Neural progenitor cell (in vitro differentiated cells): ENCODE measurements at regions not wholly inside any gene's neighbourhood (a gene's known extent, or its start where the extent isn't known, plus 50 kb on each side); places are given as distances from the start of the nearest gene placed in this dataset.
A peak's percentile ranks its signal among the peaks of the same experiment; 100 is the strongest.

Experiments used
- DNase-seq: peaks from one replicate; pipeline ENCODE4 v3.0.0-alpha.2; 2016; ENCODE audit warnings: low spot score
- H2AFZ ChIP-seq: fragments of 200-600 bp; sonication (generic); replicated peaks from 2 replicates; pipeline ENCODE4 v1.6.1; 2016; ENCODE audit warnings: antibody characterized with exemption
- H3F3A ChIP-seq: fragments of 200-600 bp; sonication (generic); 2 replicates; pipeline ENCODE4 v1.6.1; 2016; ENCODE audit warnings: antibody characterized with exemption, low read depth
- H3K27ac ChIP-seq: fragments of 200-600 bp; sonication (generic); 2 replicates; pipeline ENCODE4 v1.5.1; 2016; ENCODE audit warnings: mild to moderate bottlenecking
- H3K27me3 ChIP-seq: fragments of 200-600 bp; sonication (generic); 2 replicates; pipeline ENCODE4 v1.6.1; 2016; ENCODE audit warnings: mild to moderate bottlenecking, moderate library complexity
- H3K36me3 ChIP-seq: fragments of 200-600 bp; sonication (generic); 2 replicates; pipeline ENCODE4 v1.5.1; 2016
- H3K4me1 ChIP-seq: fragments of 200-600 bp; sonication (generic); 2 replicates; pipeline ENCODE4 v1.6.1; 2016; ENCODE audit warnings: mixed run types
- H3K4me2 ChIP-seq: fragments of 200-600 bp; sonication (generic); 2 replicates; pipeline ENCODE4 v1.6.1; 2016
- H3K4me3 ChIP-seq: fragments of 200-600 bp; sonication (generic); 2 replicates; pipeline ENCODE4 v1.5.1; 2016
- H3K79me2 ChIP-seq: fragments of 200-600 bp; sonication (generic); 2 replicates; pipeline ENCODE4 v1.6.1; 2016; ENCODE audit warnings: low read depth
- H3K9ac ChIP-seq: fragments of 200-600 bp; sonication (generic); 2 replicates; pipeline ENCODE4 v1.6.1; 2016
- H3K9me3 ChIP-seq: fragments of 200-600 bp; sonication (generic); 2 replicates; pipeline ENCODE4 v1.5.1; 2016; ENCODE audit warnings: low read depth
- H4K20me1 ChIP-seq: fragments of 200-600 bp; sonication (generic); 2 replicates; pipeline ENCODE4 v1.6.1; 2016; ENCODE audit warnings: low read depth
- H3K27ac Mint-ChIP-seq: 3 replicates; pipeline ENCODE4 v1.8.0; 2021; ENCODE audit warnings: mixed read lengths
- H3K27me3 Mint-ChIP-seq: 2 replicates; pipeline ENCODE4 v1.8.0; 2022; ENCODE audit warnings: low read depth, mild to moderate bottlenecking, inconsistent platforms, moderate library complexity, mixed read lengths; ENCODE audit not compliant: insufficient read depth
- H3K36me3 Mint-ChIP-seq: 3 replicates; pipeline ENCODE4 v1.8.0; 2021; ENCODE audit warnings: mixed read lengths
- H3K4me1 Mint-ChIP-seq: 3 replicates; pipeline ENCODE4 v1.8.0; 2021; ENCODE audit warnings: mixed read lengths
- H3K4me3 Mint-ChIP-seq: 3 replicates; pipeline ENCODE4 v1.8.0; 2021; ENCODE audit warnings: mild to moderate bottlenecking, moderate library complexity, mixed read lengths
- H3K9me3 Mint-ChIP-seq: 3 replicates; pipeline ENCODE4 v1.8.0; 2020; ENCODE audit warnings: mixed read lengths
- EZH2 ChIP-seq: fragments of 200-600 bp; sonication (generic); IDR thresholded peaks from 2 replicates; pipeline ENCODE4 v1.6.1; 2017; ENCODE audit warnings: antibody characterized with exemption, mild to moderate bottlenecking, moderate library complexity
- EZH2phosphoT487 ChIP-seq: fragments of 200-600 bp; sonication (generic); IDR thresholded peaks from 2 replicates; pipeline ENCODE4 v1.6.1; 2017; ENCODE audit warnings: antibody characterized with exemption
- TF ChIP-seq, protein P1 (sequence below): fragments of 200-600 bp; sonication (generic); IDR thresholded peaks from 2 replicates; pipeline ENCODE4 v1.5.1; 2017; ENCODE audit warnings: antibody characterized with exemption, mild to moderate bottlenecking

- H3K27ac ChIP-seq = no peak overlapping the region
- no peaks in the 10 kb centered on the region for H3K36me3 ChIP-seq
- Mint-ChIP-seq H3K27me3 (peaks cover 9% of the 10 kb centered on the region), H3K4me3 (no peak overlapping the region), H3K9me3 (no peaks in the 10 kb centered on the region), H3K27ac (no peak overlapping the region), H3K4me1 (peaks cover 26% of the 10 kb centered on the region), H3K36me3 (no peaks in the 10 kb centered on the region)
- H3K9me3 ChIP-seq = no peaks in the 10 kb centered on the region
- H3K27me3 ChIP-seq = no peaks in the 10 kb centered on the region
- no peak overlapping the region for H3K4me3 ChIP-seq
- no peaks in the 10 kb centered on the region for H3F3A ChIP-seq
- H4K20me1 ChIP-seq = no peaks in the 10 kb centered on the region
- TF ChIP-seq EZH2phosphoT487 (no peak), EZH2 (no peak)
- TF ChIP-seq, protein P1, sequence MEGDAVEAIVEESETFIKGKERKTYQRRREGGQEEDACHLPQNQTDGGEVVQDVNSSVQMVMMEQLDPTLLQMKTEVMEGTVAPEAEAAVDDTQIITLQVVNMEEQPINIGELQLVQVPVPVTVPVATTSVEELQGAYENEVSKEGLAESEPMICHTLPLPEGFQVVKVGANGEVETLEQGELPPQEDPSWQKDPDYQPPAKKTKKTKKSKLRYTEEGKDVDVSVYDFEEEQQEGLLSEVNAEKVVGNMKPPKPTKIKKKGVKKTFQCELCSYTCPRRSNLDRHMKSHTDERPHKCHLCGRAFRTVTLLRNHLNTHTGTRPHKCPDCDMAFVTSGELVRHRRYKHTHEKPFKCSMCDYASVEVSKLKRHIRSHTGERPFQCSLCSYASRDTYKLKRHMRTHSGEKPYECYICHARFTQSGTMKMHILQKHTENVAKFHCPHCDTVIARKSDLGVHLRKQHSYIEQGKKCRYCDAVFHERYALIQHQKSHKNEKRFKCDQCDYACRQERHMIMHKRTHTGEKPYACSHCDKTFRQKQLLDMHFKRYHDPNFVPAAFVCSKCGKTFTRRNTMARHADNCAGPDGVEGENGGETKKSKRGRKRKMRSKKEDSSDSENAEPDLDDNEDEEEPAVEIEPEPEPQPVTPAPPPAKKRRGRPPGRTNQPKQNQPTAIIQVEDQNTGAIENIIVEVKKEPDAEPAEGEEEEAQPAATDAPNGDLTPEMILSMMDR = no peak
- no peaks in the 10 kb centered on the region for H3K4me1 ChIP-seq
- no peaks in the 10 kb centered on the region for H3K79me2 ChIP-seq
- H3K4me2 ChIP-seq = no peak overlapping the region
- H3K9ac ChIP-seq = no peak overlapping the region
- DNase-seq = no peak
- no peak overlapping the region for H2AFZ ChIP-seq
Measured at GRCh38 chr6:151176911-151177770, 62.6 kb upstream of the AKAP12 start.

DNA sequence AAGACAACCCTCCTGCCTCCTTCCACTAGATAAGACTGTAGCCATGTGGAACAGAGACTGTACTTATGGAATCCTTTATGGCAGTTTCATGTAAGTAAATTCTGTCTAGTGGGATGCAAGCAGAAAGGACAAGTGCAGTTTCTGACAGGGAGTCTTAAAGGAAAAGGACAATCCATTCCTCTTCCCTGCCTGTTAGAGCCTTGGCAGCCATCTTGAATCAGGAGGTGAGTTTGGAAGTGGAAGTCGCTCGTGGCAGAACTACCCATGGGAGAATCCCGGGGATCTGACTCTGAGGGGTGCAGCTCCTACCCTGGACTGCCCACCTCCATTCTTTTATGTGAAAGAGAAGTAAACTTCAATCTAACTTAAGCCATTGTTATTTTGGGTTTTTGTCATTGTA lies 61.4 kb upstream of the AKAP12 start:
- no peak overlapping the region for H3K4me2 ChIP-seq
- H2AFZ ChIP-seq = peak overlapping the region; percentile 32
- no peaks in the 10 kb centered on the region for H3K9me3 ChIP-seq
- Mint-ChIP-seq H3K27me3 (peaks cover 9% of the 10 kb centered on the region), H3K27ac (no peak overlapping the region), H3K4me3 (no peak overlapping the region), H3K36me3 (peaks cover 2% of the 10 kb centered on the region), H3K4me1 (peaks cover 26% of the 10 kb centered on the region), H3K9me3 (peaks cover 6% of the 10 kb centered on the region)
- no peaks in the 10 kb centered on the region for H3K27me3 ChIP-seq
- H3K79me2 ChIP-seq = no peaks in the 10 kb centered on the region
- H4K20me1 ChIP-seq = no peaks in the 10 kb centered on the region
- H3K27ac ChIP-seq = no peak overlapping the region
- H3K4me1 ChIP-seq = no peaks in the 10 kb centered on the region
- DNase-seq = no peak
- no peak overlapping the region for H3K9ac ChIP-seq
- TF ChIP-seq EZH2phosphoT487 (no peak), EZH2 (no peak)
- TF ChIP-seq, protein P1 = no peak
- H3F3A ChIP-seq = no peaks in the 10 kb centered on the region
- no peak overlapping the region for H3K4me3 ChIP-seq
- no peaks in the 10 kb centered on the region for H3K36me3 ChIP-seq

DNA sequence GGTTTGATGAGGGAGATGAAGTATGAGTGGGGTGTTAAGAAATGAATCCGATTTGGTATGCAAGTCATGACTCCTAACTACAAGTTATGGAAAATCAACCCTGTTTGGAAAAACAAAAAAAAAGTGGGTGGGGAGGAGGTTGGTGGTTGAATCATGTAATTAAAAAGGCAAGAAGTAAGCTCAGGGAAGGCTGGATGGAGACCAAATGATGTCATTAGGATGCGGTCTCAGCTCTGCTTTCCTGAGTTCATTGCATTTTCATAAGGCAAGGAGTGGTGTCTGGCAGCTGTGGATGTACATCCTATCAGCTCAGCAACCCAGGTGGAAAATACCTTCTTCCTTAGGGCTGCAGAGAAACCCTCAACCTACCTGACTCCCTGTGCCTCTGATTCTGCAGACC lies 60.4 kb upstream of the AKAP12 start:
- Mint-ChIP-seq H3K27ac (no peak overlapping the region), H3K4me1 (peaks cover 26% of the 10 kb centered on the region), H3K27me3 (peaks cover 9% of the 10 kb centered on the region), H3K36me3 (peaks cover 4% of the 10 kb centered on the region), H3K4me3 (no peak overlapping the region), H3K9me3 (peaks cover 10% of the 10 kb centered on the region)
- TF ChIP-seq, protein P1 = no peak
- TF ChIP-seq EZH2phosphoT487 = no peak
- TF ChIP-seq EZH2 = no peak
- Histone ChIP-seq H3K4me1 (no peaks in the 10 kb centered on the region), H3K9ac (no peak overlapping the region), H2AFZ (no peak overlapping the region), H3K9me3 (no peaks in the 10 kb centered on the region), H3K4me2 (no peak overlapping the region), H3K36me3 (no peaks in the 10 kb centered on the region), H3F3A (no peaks in the 10 kb centered on the region), H3K27ac (no peak overlapping the region), H3K79me2 (no peaks in the 10 kb centered on the region), H3K4me3 (no peak overlapping the region), H3K27me3 (no peaks in the 10 kb centered on the region), H4K20me1 (no peaks in the 10 kb centered on the region)
- DNase-seq = no peak
